ENCODE measurements at regions not wholly inside any gene's neighbourhood (a gene's known extent, or its start where the extent isn't known, plus 50 kb on each side); places are given as distances from the start of the nearest gene placed in this dataset.

- TF ChIP-seq CTCF (IDR thresholded peaks at IDR 0.05) (no peak), ZNF512 (CRISPR knock-in tag; IDR thresholded peaks at IDR 0.05; ENCODE audit: borderline replicate concordance) (no peak), ATF1 (CRISPR knock-in tag; IDR thresholded peaks at IDR 0.05) (no peak)
These were observed 91.5 kb upstream of the ZSWIM2 start for GRCh38 chr2:186940463-186940862.
